ENCODE measurements at regions not wholly inside any gene's neighbourhood (a gene's known extent, or its start where the extent isn't known, plus 50 kb on each side); places are given as distances from the start of the nearest gene placed in this dataset.

GRCh38 chr7:113349339-113349738 lies 231.0 kb upstream of the SMIM30 start:
- TF ChIP-seq CTCF (IDR thresholded peaks at IDR 0.05) = no peak
- TF ChIP-seq POLR2A (IDR thresholded peaks at IDR 0.05) = no peak
- no peak for TF ChIP-seq EP300 (IDR thresholded peaks at IDR 0.05)
